ENCODE measurements at regions not wholly inside any gene's neighbourhood (a gene's known extent, or its start where the extent isn't known, plus 50 kb on each side); places are given as distances from the start of the nearest gene placed in this dataset.
"Not testable (repeated sequence)": the region's sequence is repeated elsewhere in the genome, so short reads cannot be mapped to it uniquely, and the experiment has no call there.

DNA sequence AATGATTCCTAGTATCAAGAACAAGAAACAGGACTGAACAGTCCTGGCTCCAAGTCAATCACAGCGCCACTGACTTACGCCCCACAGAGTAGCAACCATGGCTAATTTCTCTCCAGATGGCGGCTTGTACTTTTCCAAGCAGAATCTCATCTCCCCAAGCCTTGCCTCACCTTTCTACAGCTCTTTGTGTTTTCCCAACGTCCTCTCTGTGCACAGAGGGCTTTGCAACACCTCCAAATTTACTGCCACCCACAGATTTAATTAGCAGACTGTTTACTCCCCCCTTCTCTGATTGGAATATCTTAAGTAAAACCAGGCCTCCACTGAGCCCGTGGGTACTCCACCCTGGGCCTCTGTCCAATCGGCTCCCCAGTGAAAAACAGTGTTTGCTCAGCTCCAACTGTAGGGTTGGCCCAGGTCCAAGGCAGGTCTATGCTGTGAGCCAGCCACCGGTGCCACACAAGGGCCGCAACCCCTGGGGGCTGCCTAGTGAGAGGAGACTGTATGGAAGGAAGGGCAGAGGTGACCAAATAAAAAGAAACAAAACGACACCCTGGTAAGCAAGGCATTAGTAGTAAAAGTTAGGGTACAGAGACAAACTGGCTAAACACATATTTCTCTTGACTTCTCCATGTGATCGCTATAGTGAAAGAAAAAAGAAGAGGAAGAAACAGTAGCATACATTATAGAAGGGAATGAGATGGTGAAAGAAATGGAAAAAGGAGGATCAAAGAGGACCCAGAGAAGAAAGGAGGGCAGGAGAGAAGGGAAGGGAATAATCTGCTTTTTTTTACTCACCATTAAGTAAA, 128.4 kb upstream of the SOD1 start:
- no peak for DNase-seq

DNA sequence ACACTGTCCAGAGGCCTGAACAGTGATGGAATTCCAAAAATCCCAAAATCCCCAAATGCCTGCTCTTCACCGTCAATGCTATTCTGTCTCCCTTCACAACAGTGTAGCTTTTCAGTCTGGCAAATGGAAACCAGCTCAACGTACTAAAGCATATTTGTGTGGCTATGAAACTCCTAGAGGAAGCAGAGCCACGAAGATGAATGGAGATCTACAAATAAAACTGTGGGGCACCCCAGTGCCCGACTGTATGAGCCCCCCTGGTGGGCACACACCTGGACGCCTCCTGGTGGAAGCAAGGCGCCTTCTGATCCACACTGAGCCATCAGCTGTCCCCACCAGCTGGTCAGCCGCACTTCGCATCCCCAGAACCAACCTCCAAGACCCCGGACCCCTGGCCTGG, 129.1 kb upstream of the SOD1 start:
- no peak for DNase-seq

GRCh38 chr21:31529406-31529805, 130.1 kb upstream of the SOD1 start:
- DNase-seq, result no peak

DNA sequence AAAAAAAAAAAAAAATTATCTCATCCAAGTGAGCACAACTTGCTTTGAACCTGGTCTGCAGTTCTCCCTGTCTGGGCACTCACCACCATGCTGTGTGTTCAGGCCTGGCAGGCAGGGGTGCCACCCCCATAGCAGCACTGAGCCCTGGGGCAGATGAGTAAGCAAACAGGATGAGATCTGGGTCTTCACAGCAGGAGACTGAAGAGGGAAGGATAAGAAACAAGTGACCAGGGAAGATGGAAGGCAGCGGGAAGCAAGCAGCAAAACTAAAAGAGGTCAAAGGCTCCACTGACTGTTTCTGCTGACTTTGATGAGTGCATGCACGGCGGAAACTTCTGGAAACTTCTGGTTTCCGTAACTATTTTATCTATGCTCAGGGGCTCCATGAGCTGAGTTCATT, 133.5 kb upstream of the SOD1 start:
- DNase-seq, result peak; percentile 34

DNA sequence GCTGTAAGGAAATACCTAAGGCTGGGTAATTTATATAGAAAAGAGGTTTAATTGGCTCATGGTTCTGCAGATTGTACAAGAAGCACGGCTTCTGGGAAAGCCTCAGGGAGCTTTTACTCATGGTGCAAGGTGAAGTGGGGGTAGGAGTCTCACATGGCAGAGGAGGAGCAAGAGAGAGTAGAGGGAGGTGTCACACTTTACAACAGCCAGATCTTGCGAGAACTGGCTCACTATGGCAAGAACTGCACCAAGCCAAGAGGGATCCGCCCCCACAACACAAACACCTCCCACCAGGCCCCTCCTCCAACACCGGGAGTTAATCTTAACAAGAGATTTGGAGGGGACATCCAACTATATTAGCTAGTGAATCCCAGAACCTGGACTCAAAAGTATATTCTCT, 135.4 kb upstream of the SOD1 start:
- DNase-seq, result no peak

DNA sequence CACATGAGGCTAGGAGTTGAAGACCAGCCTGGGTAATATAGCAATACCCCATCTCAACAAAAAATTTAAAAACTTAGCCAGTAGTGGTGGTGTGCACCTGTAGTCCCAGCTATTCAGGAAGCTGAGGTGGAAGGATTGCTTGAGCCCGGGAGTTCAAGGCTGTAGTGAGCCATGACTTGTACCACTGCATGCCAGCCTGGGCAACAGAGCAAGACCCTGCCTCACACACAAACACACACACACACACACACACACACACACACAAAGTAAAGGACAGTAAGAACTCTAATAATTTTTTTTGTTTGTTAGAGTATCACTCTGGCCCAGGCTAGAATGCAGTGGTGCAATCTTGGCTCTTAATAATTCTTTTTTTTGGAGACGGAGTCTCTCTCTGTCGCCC, 138.0 kb upstream of the SOD1 start:
- DNase-seq, result no peak

- DNase-seq, result peak; percentile 35
Observed at GRCh38 chr21:31520561-31521098, 138.9 kb upstream of the SOD1 start.

DNA sequence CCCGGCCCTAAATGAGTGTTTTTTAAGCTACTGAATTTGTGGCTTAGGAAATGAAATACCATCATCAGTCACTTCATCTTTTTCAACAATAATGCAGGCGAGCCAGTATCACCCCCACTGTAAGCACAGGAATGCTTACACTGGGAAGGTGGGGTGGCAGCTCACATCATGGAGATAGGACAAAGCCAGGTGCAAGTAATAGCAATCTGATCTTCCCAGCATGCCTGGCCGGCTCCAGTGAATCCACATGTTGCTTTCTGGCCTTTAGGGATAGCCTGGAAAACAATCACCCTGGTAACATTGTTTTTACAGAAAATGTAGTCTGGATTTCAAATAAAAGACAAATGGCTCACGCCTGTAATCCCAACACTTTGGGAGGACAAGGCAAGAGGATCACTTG, 140.9 kb upstream of the SOD1 start:
- DNase-seq, result no peak

GRCh38 chr21:31517664-31518414, 141.7 kb upstream of the SOD1 start:
- no peak for DNase-seq

GRCh38 chr21:31515253-31515652, 144.2 kb upstream of the SOD1 start:
- no peak for DNase-seq

DNA sequence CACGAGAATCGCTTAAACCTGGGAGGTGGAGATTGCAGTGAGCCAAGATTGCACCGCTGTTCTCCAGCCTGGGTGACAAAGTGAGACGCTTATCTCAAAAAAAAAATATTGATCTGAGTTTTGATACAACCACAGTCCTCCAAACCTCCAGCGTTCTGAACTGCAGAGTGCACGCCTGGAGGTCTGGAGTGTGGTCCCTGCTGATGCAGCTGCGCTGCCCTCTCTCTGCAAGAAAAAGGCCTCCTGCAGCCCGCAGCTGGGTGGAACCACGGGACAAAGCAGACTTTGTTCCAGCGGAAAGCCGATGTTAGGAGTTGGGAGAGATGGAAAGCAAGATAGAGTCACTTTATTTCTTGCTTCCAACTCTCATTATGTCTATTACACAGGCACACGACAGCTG, 144.9 kb upstream of the SOD1 start:
- peak; percentile 11 for DNase-seq

GRCh38 chr21:31513541-31513940, 146.0 kb upstream of the SOD1 start:
- not testable (repeated sequence) for DNase-seq

- not testable (repeated sequence) for DNase-seq
Observed at GRCh38 chr21:31511999-31512398, 147.5 kb upstream of the SOD1 start.

DNA sequence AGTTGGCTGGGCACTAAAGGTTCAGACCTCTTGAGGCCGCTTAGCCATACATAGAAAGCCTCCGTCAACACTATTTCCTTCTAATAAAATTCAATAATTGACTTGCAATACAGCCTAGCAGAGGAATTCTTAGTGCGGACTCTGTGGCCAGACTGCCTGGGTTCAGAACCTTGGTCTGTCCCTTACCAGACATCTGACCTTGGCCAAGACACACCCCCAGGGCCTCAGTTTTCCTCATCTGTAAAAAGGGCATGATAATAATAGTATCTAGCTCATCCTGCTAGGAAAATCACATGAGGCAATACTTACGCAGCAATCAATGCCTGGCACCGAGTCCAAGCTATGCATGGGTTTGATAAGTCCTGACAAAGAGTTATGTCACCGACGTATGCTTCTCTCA, 148.2 kb upstream of the SOD1 start:
- DNase-seq, result no peak

GRCh38 chr21:31509194-31510017, 150.1 kb upstream of the SOD1 start:
- DNase-seq, result peak; percentile 43

DNA sequence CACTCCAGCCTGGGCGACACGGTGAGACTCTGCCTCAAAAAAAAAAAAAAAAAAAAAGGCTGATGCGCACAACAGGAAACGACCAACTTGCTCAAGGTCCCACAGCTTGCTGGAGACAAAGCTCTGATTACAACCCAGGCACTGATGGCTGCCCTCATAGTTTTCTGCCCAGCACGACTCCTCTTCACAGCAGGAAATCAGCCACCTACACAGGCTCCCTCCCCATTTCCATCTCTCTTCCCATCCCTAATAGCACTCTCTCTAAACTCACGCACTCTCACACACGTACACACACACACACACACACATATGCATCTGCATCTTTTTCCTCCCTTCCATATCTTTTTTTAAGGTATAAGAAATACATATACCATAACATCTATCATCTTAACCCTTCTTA, 153.5 kb upstream of the SOD1 start:
- no peak for DNase-seq

DNA sequence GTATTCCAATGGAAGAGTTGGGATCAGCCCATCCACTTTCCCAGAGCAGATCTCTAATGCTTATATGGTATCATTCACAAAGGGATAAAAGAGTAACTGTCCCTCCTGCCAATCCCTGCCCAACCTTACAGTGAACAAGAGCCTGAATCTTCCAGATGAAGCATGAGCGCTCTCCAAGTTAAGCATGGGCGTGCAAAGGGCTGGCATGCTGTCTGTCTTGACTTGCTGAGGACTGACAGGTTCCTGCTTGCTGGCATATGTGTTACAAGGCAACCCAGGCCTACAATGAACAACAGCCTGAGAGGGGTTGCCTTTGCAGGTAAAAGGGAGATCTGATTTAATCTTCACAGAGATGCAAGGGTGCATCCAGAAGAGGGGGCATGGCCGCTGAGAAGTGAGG, 155.6 kb upstream of the SOD1 start:
- DNase-seq, result no peak

- DNase-seq, result no peak
Observed at GRCh38 chr21:31503467-31503866, 156.0 kb upstream of the SOD1 start.

GRCh38 chr21:31502537-31503143, 156.9 kb upstream of the SOD1 start:
- no peak for DNase-seq

DNA sequence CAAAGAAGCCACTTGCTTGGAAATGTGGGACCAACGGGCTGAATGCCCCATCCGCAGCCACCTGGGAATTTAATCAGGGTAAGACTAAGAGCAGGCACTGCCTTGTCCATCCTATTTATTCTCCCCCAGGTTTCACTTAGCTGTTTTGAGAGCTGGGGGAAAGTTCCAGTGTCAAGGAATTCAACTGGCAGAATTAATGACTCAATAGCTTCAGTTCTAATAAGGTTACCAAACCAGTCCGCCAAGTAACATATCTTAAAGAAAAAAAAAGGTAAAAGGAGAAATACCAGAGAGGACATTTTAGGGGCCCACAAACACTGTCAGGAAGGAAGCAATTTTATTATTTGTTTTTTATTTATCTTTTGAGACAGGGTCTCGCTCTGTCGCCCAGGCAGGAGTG, 157.6 kb upstream of the SOD1 start:
- DNase-seq, result no peak

DNA sequence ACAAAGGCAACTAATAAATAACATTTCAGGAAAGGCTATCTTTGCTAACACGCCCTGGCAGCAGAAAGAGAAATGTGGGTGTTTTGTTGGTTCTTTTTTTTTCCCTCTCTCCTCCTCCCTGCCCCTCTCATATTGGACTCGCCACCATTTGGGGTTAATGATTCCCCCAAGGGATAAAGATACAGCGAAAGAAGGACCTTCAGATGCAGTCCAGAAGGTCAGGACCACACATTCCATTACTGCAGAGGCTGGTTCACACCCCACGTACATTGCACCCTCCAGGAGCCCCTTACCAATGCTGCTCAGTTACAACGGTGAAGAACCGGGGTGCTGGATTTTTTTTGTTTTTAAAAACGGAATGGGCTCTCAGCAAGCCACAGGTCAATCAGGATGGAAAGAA, 156.9 kb upstream of the TIAM1 start:
- no peak for DNase-seq

DNA sequence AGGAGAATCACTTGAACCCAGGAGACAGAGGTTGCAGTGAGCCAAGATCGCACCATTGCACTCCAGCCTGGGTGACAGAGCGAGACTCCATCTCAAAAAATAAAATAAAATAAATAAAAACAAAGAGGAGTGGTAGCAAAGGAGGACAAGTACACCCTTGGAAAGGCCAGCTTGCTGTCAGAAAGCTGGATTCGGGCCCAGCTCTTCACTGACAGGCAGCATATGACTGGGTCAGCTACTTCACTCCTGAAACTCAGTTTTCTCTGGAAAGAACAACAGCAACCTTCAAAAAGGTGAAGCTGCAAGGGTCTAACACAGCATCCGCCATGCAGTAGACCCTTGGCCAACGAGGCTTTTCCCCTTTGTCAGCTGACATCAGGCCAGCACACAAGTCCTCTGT, 156.0 kb upstream of the TIAM1 start:
- no peak for DNase-seq

- DNase-seq, result no peak
Observed at GRCh38 chr21:31498985-31499384, 154.9 kb upstream of the TIAM1 start.
